HG02759 (cell line): ENCODE measurements at regions not wholly inside any gene's neighbourhood (a gene's known extent, or its start where the extent isn't known, plus 50 kb on each side); places are given as distances from the start of the nearest gene placed in this dataset.
"Not testable (repeated sequence)": the region's sequence is repeated elsewhere in the genome, so short reads cannot be mapped to it uniquely, and the experiment has no call there.

Experiments used
- ATAC-seq: cut with Tn5 transposase; IDR thresholded peaks from one replicate; pipeline ENCODE4 v1.9.1; 2021; ENCODE audit warnings: mild to moderate bottlenecking, moderate library complexity; ENCODE audit not compliant: unreplicated experiment

GRCh38 chr5:89695371-89695770 is 714.2 kb downstream of the CETN3 start:
- ATAC-seq, result no peak

GRCh38 chr5:89694026-89694550 is 715.5 kb downstream of the CETN3 start:
- ATAC-seq, result no peak

- no peak for ATAC-seq
These were observed 719.2 kb downstream of the CETN3 start for GRCh38 chr5:89690331-89690730.

GRCh38 chr5:89686081-89686765 is 723.3 kb downstream of the CETN3 start:
- ATAC-seq, result no peak

- ATAC-seq, result no peak
These were observed 732.9 kb downstream of the CETN3 start for GRCh38 chr5:89676634-89677033.

GRCh38 chr5:89673019-89673418 is 736.5 kb downstream of the CETN3 start:
- no peak for ATAC-seq

GRCh38 chr5:89668821-89669220 is 740.7 kb downstream of the CETN3 start:
- ATAC-seq, result no peak

- ATAC-seq, result no peak
These were observed 747.1 kb downstream of the CETN3 start for GRCh38 chr5:89662499-89662898.

- ATAC-seq, result no peak
These were observed 755.9 kb upstream of the MEF2C start for GRCh38 chr5:89638871-89639270.

GRCh38 chr5:89634176-89634575 is 751.2 kb upstream of the MEF2C start:
- not testable (repeated sequence) for ATAC-seq

GRCh38 chr5:89630064-89630463 is 747.1 kb upstream of the MEF2C start:
- not testable (repeated sequence) for ATAC-seq

- ATAC-seq, result no peak
These were observed 746.1 kb upstream of the MEF2C start for GRCh38 chr5:89628876-89629635.

GRCh38 chr5:89615839-89616518 is 733.0 kb upstream of the MEF2C start:
- no peak for ATAC-seq

- ATAC-seq, result peak; percentile 96
These were observed 730.4 kb upstream of the MEF2C start for GRCh38 chr5:89613222-89613956.

- no peak for ATAC-seq
These were observed 724.1 kb upstream of the MEF2C start for GRCh38 chr5:89606939-89607534.

GRCh38 chr5:89604342-89604741 is 721.4 kb upstream of the MEF2C start:
- no peak for ATAC-seq

GRCh38 chr5:89601880-89602279 is 718.9 kb upstream of the MEF2C start:
- ATAC-seq, result no peak

- peak; percentile 43 for ATAC-seq
These were observed 714.9 kb upstream of the MEF2C start for GRCh38 chr5:89597878-89598277.

- ATAC-seq, result no peak
These were observed 713.8 kb upstream of the MEF2C start for GRCh38 chr5:89596821-89597220.

GRCh38 chr5:89595056-89595455 is 712.1 kb upstream of the MEF2C start:
- ATAC-seq, result no peak
